ENCODE measurements at regions not wholly inside any gene's neighbourhood (a gene's known extent, or its start where the extent isn't known, plus 50 kb on each side); places are given as distances from the start of the nearest gene placed in this dataset.

- no peak for DNase-seq
These were observed 369.6 kb upstream of the DYNLRB2 start for GRCh38 chr16:80171199-80171598.

GRCh38 chr16:80167657-80168390 is 373.0 kb upstream of the DYNLRB2 start:
- no peak for DNase-seq

GRCh38 chr16:80166082-80166481 is 374.7 kb upstream of the DYNLRB2 start:
- no peak for DNase-seq

GRCh38 chr16:80164966-80165550 is 375.7 kb upstream of the DYNLRB2 start:
- no peak for DNase-seq

GRCh38 chr16:80163339-80163738 is 377.5 kb upstream of the DYNLRB2 start:
- no peak for DNase-seq

- no peak for DNase-seq
These were observed 378.7 kb upstream of the DYNLRB2 start for GRCh38 chr16:80161799-80162739.

- no peak for DNase-seq
These were observed 382.0 kb upstream of the DYNLRB2 start for GRCh38 chr16:80158766-80159165.

- DNase-seq = no peak
These were observed 389.1 kb upstream of the DYNLRB2 start for GRCh38 chr16:80151722-80152111.

- DNase-seq = no peak
These were observed 389.6 kb upstream of the DYNLRB2 start for GRCh38 chr16:80150978-80151721.

- DNase-seq = no peak
These were observed 392.0 kb upstream of the DYNLRB2 start for GRCh38 chr16:80148826-80149225.

- DNase-seq = no peak
These were observed 393.7 kb upstream of the DYNLRB2 start for GRCh38 chr16:80147026-80147655.

- DNase-seq = no peak
These were observed 396.6 kb upstream of the DYNLRB2 start for GRCh38 chr16:80144191-80144590.

- no peak for DNase-seq
These were observed 397.9 kb upstream of the DYNLRB2 start for GRCh38 chr16:80142940-80143339.

- no peak for DNase-seq
These were observed 398.5 kb upstream of the DYNLRB2 start for GRCh38 chr16:80142281-80142680.

- DNase-seq = no peak
These were observed 411.0 kb upstream of the DYNLRB2 start for GRCh38 chr16:80129791-80130190.

GRCh38 chr16:80125677-80126076 is 415.1 kb upstream of the DYNLRB2 start:
- DNase-seq = no peak

- no peak for DNase-seq
These were observed 417.6 kb upstream of the DYNLRB2 start for GRCh38 chr16:80123189-80123588.

GRCh38 chr16:80122115-80122514 is 418.7 kb upstream of the DYNLRB2 start:
- DNase-seq = no peak

GRCh38 chr16:80121522-80121909 is 419.3 kb upstream of the DYNLRB2 start:
- no peak for DNase-seq

GRCh38 chr16:80120899-80121521 is 419.8 kb upstream of the DYNLRB2 start:
- DNase-seq = no peak

- no peak for DNase-seq
These were observed 423.1 kb upstream of the DYNLRB2 start for GRCh38 chr16:80117556-80118130.

- no peak for DNase-seq
These were observed 424.1 kb upstream of the DYNLRB2 start for GRCh38 chr16:80116711-80117110.
